ENCODE measurements at regions not wholly inside any gene's neighbourhood (a gene's known extent, or its start where the extent isn't known, plus 50 kb on each side); places are given as distances from the start of the nearest gene placed in this dataset.

DNA sequence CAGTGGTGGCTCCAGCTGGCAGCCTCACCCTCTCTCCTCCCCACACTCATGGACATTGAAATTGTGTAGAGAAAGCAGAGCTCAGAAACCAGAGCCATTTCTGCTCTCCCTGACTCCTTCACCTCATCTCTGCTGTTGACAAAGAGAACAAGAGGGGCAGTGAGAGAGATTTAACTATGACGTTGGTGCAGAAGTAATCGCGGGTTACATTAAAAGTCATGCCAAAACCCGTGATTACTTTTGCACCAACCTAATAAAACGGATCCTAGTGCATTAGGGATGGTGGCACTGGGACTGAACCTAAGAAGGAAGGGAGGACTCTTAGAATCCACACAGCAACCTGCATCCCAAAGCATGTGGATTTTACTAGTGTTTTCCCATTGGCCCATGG, 113.3 kb upstream of the CDC42EP3 start:
- Histone ChIP-seq H3K9ac (ENCODE audit: low read length) (no peak overlapping the region), H3K4me1 (ENCODE audit: insufficient read depth, low read length) (peaks cover 32% of the 10 kb centered on the region), H3K27ac (ENCODE audit: low read depth, low read length) (no peak overlapping the region), H3K36me3 (ENCODE audit: insufficient read depth, low read length) (no peaks in the 10 kb centered on the region), H3K4me3 (ENCODE audit: insufficient read depth, low read depth, low read length) (no peak overlapping the region), H3K4me2 (ENCODE audit: low read length) (no peak overlapping the region), H2AFZ (ENCODE audit: low read depth, low read length) (no peak overlapping the region), H3K27me3 (ENCODE audit: insufficient read depth, low read length) (no peaks in the 10 kb centered on the region), H4K20me1 (ENCODE audit: insufficient read depth, low read length) (no peaks in the 10 kb centered on the region), H3K9me3 (ENCODE audit: insufficient read depth, low read depth, low read length) (peaks cover 2% of the 10 kb centered on the region), H3K79me2 (ENCODE audit: insufficient read depth, low read length) (no peaks in the 10 kb centered on the region)
- Mint-ChIP-seq H3K27me3 (ENCODE audit: low read depth, unreplicated experiment) (no peaks in the 10 kb centered on the region), H3K9me3 (ENCODE audit: unreplicated experiment) (peaks cover 15% of the 10 kb centered on the region), H3K4me1 (ENCODE audit: low read depth, unreplicated experiment) (peaks cover 41% of the 10 kb centered on the region), H3K36me3 (ENCODE audit: low read depth, unreplicated experiment) (no peaks in the 10 kb centered on the region), H3K27ac (ENCODE audit: unreplicated experiment) (no peak overlapping the region), H3K4me3 (ENCODE audit: unreplicated experiment) (no peak overlapping the region)
- no peak for FAIRE-seq
- DNase-seq (ENCODE audit: low read depth) = no peak
- TF ChIP-seq EZH2 (IDR thresholded peaks at IDR 0.05; ENCODE audit: insufficient read depth, low read length) (no peak), CTCF (IDR thresholded peaks at IDR 0.05; ENCODE audit: insufficient read depth, low read depth, low read length) (no peak)

GRCh38 chr2:37786191-37786698, 114.8 kb upstream of the CDC42EP3 start:
- DNase-seq (ENCODE audit: low read depth) = no peak
- H3K27ac ChIP-seq (ENCODE audit: low read depth, low read length) = no peak overlapping the region
- FAIRE-seq = no peak
- H3K4me3 ChIP-seq (ENCODE audit: insufficient read depth, low read depth, low read length) = no peak overlapping the region
- no peak overlapping the region for H3K9ac ChIP-seq (ENCODE audit: low read length)
- no peaks in the 10 kb centered on the region for H3K36me3 ChIP-seq (ENCODE audit: insufficient read depth, low read length)
- H3K9me3 ChIP-seq (ENCODE audit: insufficient read depth, low read depth, low read length) = peaks cover 2% of the 10 kb centered on the region
- Mint-ChIP-seq H3K9me3 (ENCODE audit: unreplicated experiment) (peaks cover 15% of the 10 kb centered on the region), H3K27me3 (ENCODE audit: low read depth, unreplicated experiment) (no peaks in the 10 kb centered on the region), H3K4me3 (ENCODE audit: unreplicated experiment) (no peak overlapping the region), H3K36me3 (ENCODE audit: low read depth, unreplicated experiment) (no peaks in the 10 kb centered on the region), H3K4me1 (ENCODE audit: low read depth, unreplicated experiment) (peaks cover 26% of the 10 kb centered on the region), H3K27ac (ENCODE audit: unreplicated experiment) (no peak overlapping the region)
- no peak overlapping the region for H2AFZ ChIP-seq (ENCODE audit: low read depth, low read length)
- H4K20me1 ChIP-seq (ENCODE audit: insufficient read depth, low read length) = no peaks in the 10 kb centered on the region
- no peak overlapping the region for H3K4me2 ChIP-seq (ENCODE audit: low read length)
- no peaks in the 10 kb centered on the region for H3K27me3 ChIP-seq (ENCODE audit: insufficient read depth, low read length)
- no peaks in the 10 kb centered on the region for H3K79me2 ChIP-seq (ENCODE audit: insufficient read depth, low read length)
- H3K4me1 ChIP-seq (ENCODE audit: insufficient read depth, low read length) = peaks cover 19% of the 10 kb centered on the region
- TF ChIP-seq CTCF (IDR thresholded peaks at IDR 0.05; ENCODE audit: insufficient read depth, low read depth, low read length) = no peak
- TF ChIP-seq EZH2 (IDR thresholded peaks at IDR 0.05; ENCODE audit: insufficient read depth, low read length) = no peak

DNA sequence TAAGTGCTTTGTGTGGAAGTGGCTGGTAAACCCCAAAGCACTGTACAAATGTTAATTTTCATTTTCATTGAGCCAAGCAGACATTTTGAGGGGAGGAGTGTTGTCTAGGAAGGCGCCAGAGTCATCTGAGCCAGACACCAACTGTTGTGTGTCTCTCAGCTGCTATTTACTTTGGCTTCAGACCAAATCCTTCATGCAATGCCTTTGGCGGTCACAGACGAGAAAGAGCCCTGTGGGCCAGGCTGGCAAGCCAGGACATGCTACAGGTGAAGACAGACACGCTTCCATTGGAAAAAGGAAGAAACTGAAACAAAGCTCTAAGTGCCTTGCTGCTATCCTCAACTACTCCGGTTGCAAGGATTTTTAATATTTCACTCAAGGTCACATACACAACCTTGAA, 115.4 kb upstream of the CDC42EP3 start:
- Histone ChIP-seq H3K4me3 (ENCODE audit: insufficient read depth, low read depth, low read length) (no peak overlapping the region), H3K4me1 (ENCODE audit: insufficient read depth, low read length) (peaks cover 13% of the 10 kb centered on the region), H3K27me3 (ENCODE audit: insufficient read depth, low read length) (no peaks in the 10 kb centered on the region), H2AFZ (ENCODE audit: low read depth, low read length) (no peak overlapping the region), H3K4me2 (ENCODE audit: low read length) (no peak overlapping the region), H4K20me1 (ENCODE audit: insufficient read depth, low read length) (no peaks in the 10 kb centered on the region), H3K27ac (ENCODE audit: low read depth, low read length) (no peak overlapping the region), H3K9ac (ENCODE audit: low read length) (no peak overlapping the region), H3K36me3 (ENCODE audit: insufficient read depth, low read length) (no peaks in the 10 kb centered on the region), H3K79me2 (ENCODE audit: insufficient read depth, low read length) (no peaks in the 10 kb centered on the region), H3K9me3 (ENCODE audit: insufficient read depth, low read depth, low read length) (peaks cover 2% of the 10 kb centered on the region)
- no peak overlapping the region for H3K27ac Mint-ChIP-seq (ENCODE audit: unreplicated experiment)
- TF ChIP-seq EZH2 (IDR thresholded peaks at IDR 0.05; ENCODE audit: insufficient read depth, low read length) = no peak
- TF ChIP-seq CTCF (IDR thresholded peaks at IDR 0.05; ENCODE audit: insufficient read depth, low read depth, low read length) = no peak
- DNase-seq (ENCODE audit: low read depth) (no peak), FAIRE-seq (no peak)
- no peaks in the 10 kb centered on the region for H3K27me3 Mint-ChIP-seq (ENCODE audit: low read depth, unreplicated experiment)
- H3K4me3 Mint-ChIP-seq (ENCODE audit: unreplicated experiment) = no peak overlapping the region
- peaks cover 17% of the 10 kb centered on the region for H3K9me3 Mint-ChIP-seq (ENCODE audit: unreplicated experiment)
- H3K4me1 Mint-ChIP-seq (ENCODE audit: low read depth, unreplicated experiment) = peaks cover 25% of the 10 kb centered on the region
- H3K36me3 Mint-ChIP-seq (ENCODE audit: low read depth, unreplicated experiment) = no peaks in the 10 kb centered on the region
